GM19467 (cell line): ENCODE measurements at regions not wholly inside any gene's neighbourhood (a gene's known extent, or its start where the extent isn't known, plus 50 kb on each side); places are given as distances from the start of the nearest gene placed in this dataset.
"Not testable (repeated sequence)": the region's sequence is repeated elsewhere in the genome, so short reads cannot be mapped to it uniquely, and the experiment has no call there.

Source experiments
- ATAC-seq: cut with Tn5 transposase; IDR thresholded peaks from one replicate; pipeline ENCODE4 v1.9.1; 2021; ENCODE audit warnings: mild to moderate bottlenecking, moderate library complexity; ENCODE audit not compliant: unreplicated experiment

- ATAC-seq = no peak
These were observed 208.6 kb downstream of the BLID start for GRCh38 chr11:121907379-121907778.

- ATAC-seq = no peak
These were observed 211.9 kb downstream of the BLID start for GRCh38 chr11:121904148-121904547.

GRCh38 chr11:121901886-121902285 is 214.1 kb downstream of the BLID start:
- ATAC-seq = no peak

- ATAC-seq = not testable (repeated sequence)
These were observed 214.6 kb downstream of the BLID start for GRCh38 chr11:121901417-121901816.

- no peak for ATAC-seq
These were observed 216.5 kb downstream of the BLID start for GRCh38 chr11:121899520-121899919.

- no peak for ATAC-seq
These were observed 217.1 kb downstream of the BLID start for GRCh38 chr11:121898903-121899302.

GRCh38 chr11:121895919-121896318 is 220.1 kb downstream of the BLID start:
- ATAC-seq = no peak

GRCh38 chr11:121894581-121894980 is 221.4 kb downstream of the BLID start:
- no peak for ATAC-seq

GRCh38 chr11:121892863-121893262 is 223.2 kb downstream of the BLID start:
- ATAC-seq = no peak

GRCh38 chr11:121892131-121892681 is 223.8 kb downstream of the BLID start:
- ATAC-seq = no peak

- no peak for ATAC-seq
These were observed 225.0 kb downstream of the BLID start for GRCh38 chr11:121890946-121891515.

- ATAC-seq = no peak
These were observed 225.6 kb downstream of the BLID start for GRCh38 chr11:121890377-121890776.

GRCh38 chr11:121889931-121890330 is 226.1 kb downstream of the BLID start:
- ATAC-seq = no peak

GRCh38 chr11:121889186-121889585 is 226.8 kb downstream of the BLID start:
- no peak for ATAC-seq

- no peak for ATAC-seq
These were observed 227.9 kb downstream of the BLID start for GRCh38 chr11:121887976-121888557.

GRCh38 chr11:121887569-121887968 is 228.4 kb downstream of the BLID start:
- ATAC-seq = no peak

- no peak for ATAC-seq
These were observed 229.0 kb downstream of the BLID start for GRCh38 chr11:121886996-121887395.

- no peak for ATAC-seq
These were observed 229.8 kb downstream of the BLID start for GRCh38 chr11:121886005-121886734.

- ATAC-seq = no peak
These were observed 231.4 kb downstream of the BLID start for GRCh38 chr11:121884626-121885025.

- ATAC-seq = no peak
These were observed 234.2 kb downstream of the BLID start for GRCh38 chr11:121881806-121882205.

GRCh38 chr11:121877152-121877551 is 238.9 kb downstream of the BLID start:
- ATAC-seq = no peak

GRCh38 chr11:121873766-121874165 is 242.2 kb downstream of the BLID start:
- ATAC-seq = no peak
